H1 (cell line): ENCODE measurements at regions not wholly inside any gene's neighbourhood (a gene's known extent, or its start where the extent isn't known, plus 50 kb on each side); places are given as distances from the start of the nearest gene placed in this dataset.

Experiments used
- CBX5 ChIP-seq: fragments of 300-800, 300-1000 bp; sonication (generic); IDR thresholded peaks from 2 replicates; pipeline ENCODE4 v1.7.1; 2016; ENCODE audit warnings: antibody characterized with exemption, low read length, low read depth
- CBX8 ChIP-seq: fragments of 300-800, 300-1000 bp; sonication (generic); IDR thresholded peaks from 2 replicates; pipeline ENCODE4 v1.7.1; 2016; ENCODE audit warnings: low read depth, low read length, borderline replicate concordance
- CHD7 ChIP-seq: fragments of 300-600 bp; sonication (generic); IDR thresholded peaks from 2 replicates; pipeline ENCODE4 v1.7.1; 2012; ENCODE audit warnings: low read length, moderate library complexity, mild to moderate bottlenecking, inconsistent platforms; ENCODE audit not compliant: insufficient replicate concordance
- FOSL1 ChIP-seq: IDR thresholded peaks from 2 replicates; pipeline ENCODE4 v1.6.1; 2011; ENCODE audit warnings: mild to moderate bottlenecking, low read depth, low read length, moderate library complexity; ENCODE audit not compliant: insufficient read depth
- HDAC6 ChIP-seq: IDR thresholded peaks from one replicate; pipeline ENCODE4 v1.7.1; 2012; ENCODE audit warnings: low read depth, mild to moderate bottlenecking, inconsistent platforms, low read length, moderate library complexity
- KDM4A ChIP-seq: IDR thresholded peaks from one replicate; pipeline ENCODE4 v1.7.1; 2012; ENCODE audit warnings: low read depth, mild to moderate bottlenecking, moderate library complexity, low read length, inconsistent platforms; ENCODE audit not compliant: severe bottlenecking
- KDM5A ChIP-seq: fragments of 200-600 bp; IDR thresholded peaks from 2 replicates; pipeline ENCODE4 v1.7.1; 2012; ENCODE audit warnings: mild to moderate bottlenecking, low read length, inconsistent platforms, mixed read lengths
- MAX ChIP-seq: IDR thresholded peaks from 2 replicates; pipeline ENCODE4 v1.6.1; 2012; ENCODE audit warnings: inconsistent platforms
- RXRA ChIP-seq: IDR thresholded peaks from 2 replicates; pipeline ENCODE4 v1.6.1; 2011; ENCODE audit warnings: low read depth, mild to moderate bottlenecking, low read length, moderate library complexity; ENCODE audit not compliant: insufficient read depth
- SUZ12 ChIP-seq: fragments of 200-600 bp; sonication (generic); IDR thresholded peaks from 2 replicates; pipeline ENCODE4 v1.6.1; 2012; ENCODE audit warnings: mild to moderate bottlenecking, inconsistent platforms, low read length, moderate library complexity, mixed read lengths
- TAF7 ChIP-seq: optimal IDR thresholded peaks from 2 replicates; pipeline ENCODE3; 2011; ENCODE audit warnings: low read depth, mild to moderate bottlenecking, inconsistent platforms, low read length, moderate library complexity, borderline replicate concordance
- TCF12 ChIP-seq: IDR thresholded peaks from 2 replicates; pipeline ENCODE4 v1.6.1; 2011; ENCODE audit warnings: low read depth, mild to moderate bottlenecking, low read length
- YY1 ChIP-seq: IDR thresholded peaks from 2 replicates; pipeline ENCODE4 v1.6.1; 2011; ENCODE audit warnings: low read depth, mild to moderate bottlenecking, low read length

GRCh38 chr4:72875138-72875537 is 194.4 kb downstream of the COX18 start (continued):
- TF ChIP-seq CHD7 (no peak), SUZ12 (no peak), TAF7 (no peak), HDAC6 (no peak), KDM4A (no peak), RXRA (no peak), CBX5 (no peak), YY1 (no peak), MAX (no peak), CBX8 (no peak), KDM5A (no peak), FOSL1 (no peak), TCF12 (no peak)
